ENCODE measurements at regions not wholly inside any gene's neighbourhood (a gene's known extent, or its start where the extent isn't known, plus 50 kb on each side); places are given as distances from the start of the nearest gene placed in this dataset.

- no peak for DNase-seq
Measured at GRCh38 chr6:22401932-22402331, 105.1 kb upstream of the PRL start.

DNA sequence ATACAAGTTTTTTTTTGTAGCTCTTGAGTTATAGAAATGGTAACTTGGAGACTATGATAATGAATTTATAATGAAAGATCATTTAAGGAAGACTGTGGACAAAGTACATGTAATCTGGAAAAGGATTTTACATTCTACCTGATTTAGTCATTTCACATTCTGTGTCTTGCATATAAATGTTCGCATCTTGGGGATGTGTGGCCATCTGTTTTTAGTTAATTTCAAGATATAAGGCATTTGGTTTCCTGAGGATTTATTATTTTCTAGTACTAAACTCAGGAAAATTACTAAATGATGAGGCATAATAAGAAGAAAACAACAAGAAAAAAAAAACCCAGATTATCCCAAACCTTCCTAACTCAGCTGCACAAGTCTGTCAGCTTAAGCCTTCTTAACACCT lies 112.7 kb upstream of the PRL start:
- no peak for DNase-seq

GRCh38 chr6:22411376-22412105 lies 114.7 kb upstream of the PRL start:
- no peak for DNase-seq

- DNase-seq, result no peak
Measured at GRCh38 chr6:22412994-22413393, 116.2 kb upstream of the PRL start.

GRCh38 chr6:22413681-22414311 lies 117.0 kb upstream of the PRL start:
- no peak for DNase-seq

GRCh38 chr6:22418714-22419113 lies 121.9 kb upstream of the PRL start:
- no peak for DNase-seq

DNA sequence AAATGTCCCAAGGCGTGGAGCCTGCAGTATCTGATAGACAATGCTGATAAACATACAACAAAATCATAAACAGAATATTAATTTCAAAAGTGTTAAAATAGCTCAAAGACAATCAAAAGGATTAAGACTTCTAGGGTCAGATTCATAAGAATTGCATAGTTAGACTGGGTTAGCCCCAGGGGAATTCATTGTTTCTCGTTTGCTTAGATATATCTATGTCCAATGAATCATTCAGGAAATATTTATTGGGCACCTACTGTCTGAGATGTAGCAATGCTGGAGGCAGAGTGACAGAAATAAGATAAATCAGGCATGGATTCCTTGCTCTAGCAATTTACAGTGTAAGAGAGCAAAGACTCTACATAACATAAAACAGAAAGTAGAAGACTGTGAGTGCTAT lies 124.4 kb upstream of the PRL start:
- no peak for DNase-seq

GRCh38 chr6:22424196-22424595 lies 127.4 kb upstream of the PRL start:
- DNase-seq, result no peak

DNA sequence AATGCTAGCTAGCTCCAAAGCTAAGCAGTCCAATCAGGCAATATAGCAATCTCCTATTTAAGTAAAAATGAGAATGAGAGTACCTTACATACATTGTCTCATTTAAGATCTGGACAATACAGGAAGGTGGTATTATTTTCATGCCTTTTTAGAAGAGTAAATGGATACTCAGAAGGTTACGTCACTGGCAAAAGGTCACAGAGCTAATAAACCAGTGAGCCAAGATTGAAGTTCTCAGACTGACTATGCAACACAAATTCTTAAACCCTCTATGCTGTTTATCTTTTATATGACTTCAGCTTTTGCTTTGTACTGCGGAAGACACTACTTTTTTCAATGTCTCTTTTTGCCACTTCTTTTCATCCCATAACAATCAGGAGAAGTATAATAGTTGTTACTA lies 135.2 kb upstream of the PRL start:
- DNase-seq, result no peak

DNA sequence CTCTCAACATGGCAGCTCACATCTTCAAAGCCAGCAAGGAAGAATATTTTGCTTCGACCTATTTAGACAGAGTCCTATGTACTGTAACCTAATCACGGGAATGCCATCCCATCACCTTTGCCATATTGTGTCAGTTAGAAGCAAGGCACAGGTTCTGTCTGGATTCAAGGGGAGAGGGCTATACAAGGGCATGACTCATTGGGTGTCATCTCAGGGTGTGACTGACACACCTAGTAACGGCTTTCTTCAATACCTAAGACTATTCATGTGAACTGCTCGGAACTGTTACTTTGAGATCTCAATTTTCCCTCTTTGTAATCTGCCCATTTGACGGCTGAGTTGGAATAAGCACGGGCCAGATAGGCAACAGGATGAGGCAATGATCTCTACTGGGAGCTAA lies 135.6 kb upstream of the HDGFL1 start:
- no peak for DNase-seq

GRCh38 chr6:22435151-22435550 lies 134.2 kb upstream of the HDGFL1 start:
- DNase-seq, result no peak

DNA sequence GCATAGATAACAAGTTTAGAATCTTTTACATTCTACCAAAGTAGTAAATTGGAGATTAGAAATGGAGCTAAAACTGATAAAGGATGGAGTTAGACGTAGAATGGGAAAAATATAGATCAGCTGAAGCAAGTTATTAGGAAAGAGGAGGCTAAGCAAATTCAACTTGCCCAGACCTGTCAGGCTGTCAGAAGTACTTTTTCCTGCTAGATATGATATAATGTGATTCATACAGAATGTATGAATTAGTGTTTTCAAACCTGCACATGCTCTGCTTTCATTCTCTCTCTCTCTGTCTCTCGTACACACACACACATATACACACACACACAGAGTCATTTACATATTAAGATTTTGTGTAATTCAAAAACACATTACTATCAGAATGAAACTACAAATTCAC lies 133.2 kb upstream of the HDGFL1 start:
- DNase-seq, result no peak

DNA sequence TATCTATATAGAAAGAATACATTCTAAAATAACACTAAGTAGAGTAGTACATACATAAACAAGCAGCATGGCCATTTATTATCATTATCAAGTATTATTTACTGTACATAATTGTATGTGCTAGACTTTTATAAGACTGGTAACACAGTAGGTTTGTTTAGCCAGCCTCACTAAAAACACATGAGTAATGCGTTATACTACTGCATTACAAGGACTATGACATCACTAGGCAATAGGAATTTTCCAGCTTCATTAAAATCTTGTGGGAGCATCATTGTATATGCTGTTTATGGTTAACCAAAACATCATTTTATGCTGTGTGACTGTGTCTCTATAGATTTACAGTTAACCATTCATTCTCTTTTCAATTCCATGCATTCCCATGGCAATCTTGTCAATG lies 131.7 kb upstream of the HDGFL1 start:
- no peak for DNase-seq

DNA sequence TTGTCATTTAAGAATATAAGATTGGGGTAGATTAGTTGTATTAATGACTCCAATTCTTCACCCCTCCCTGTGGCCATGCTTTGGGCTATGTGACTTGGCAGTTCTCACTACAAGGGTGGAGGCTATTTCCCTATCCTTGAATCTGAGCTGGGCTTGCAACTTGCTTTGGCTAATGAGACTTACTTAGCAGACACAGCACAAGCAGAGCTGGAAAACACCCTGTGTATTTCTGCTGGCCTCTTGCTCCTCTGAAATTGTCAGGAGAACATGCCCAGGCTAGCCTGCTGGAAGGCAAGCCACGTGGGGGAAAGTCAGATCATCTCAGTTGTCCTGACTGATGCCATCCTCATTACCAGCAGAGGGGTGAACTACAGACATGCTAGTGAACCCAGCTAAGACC lies 126.5 kb upstream of the HDGFL1 start:
- no peak for DNase-seq

GRCh38 chr6:22444330-22444729 lies 125.0 kb upstream of the HDGFL1 start:
- DNase-seq, result no peak

GRCh38 chr6:22445946-22446345 lies 123.4 kb upstream of the HDGFL1 start:
- no peak for DNase-seq

DNA sequence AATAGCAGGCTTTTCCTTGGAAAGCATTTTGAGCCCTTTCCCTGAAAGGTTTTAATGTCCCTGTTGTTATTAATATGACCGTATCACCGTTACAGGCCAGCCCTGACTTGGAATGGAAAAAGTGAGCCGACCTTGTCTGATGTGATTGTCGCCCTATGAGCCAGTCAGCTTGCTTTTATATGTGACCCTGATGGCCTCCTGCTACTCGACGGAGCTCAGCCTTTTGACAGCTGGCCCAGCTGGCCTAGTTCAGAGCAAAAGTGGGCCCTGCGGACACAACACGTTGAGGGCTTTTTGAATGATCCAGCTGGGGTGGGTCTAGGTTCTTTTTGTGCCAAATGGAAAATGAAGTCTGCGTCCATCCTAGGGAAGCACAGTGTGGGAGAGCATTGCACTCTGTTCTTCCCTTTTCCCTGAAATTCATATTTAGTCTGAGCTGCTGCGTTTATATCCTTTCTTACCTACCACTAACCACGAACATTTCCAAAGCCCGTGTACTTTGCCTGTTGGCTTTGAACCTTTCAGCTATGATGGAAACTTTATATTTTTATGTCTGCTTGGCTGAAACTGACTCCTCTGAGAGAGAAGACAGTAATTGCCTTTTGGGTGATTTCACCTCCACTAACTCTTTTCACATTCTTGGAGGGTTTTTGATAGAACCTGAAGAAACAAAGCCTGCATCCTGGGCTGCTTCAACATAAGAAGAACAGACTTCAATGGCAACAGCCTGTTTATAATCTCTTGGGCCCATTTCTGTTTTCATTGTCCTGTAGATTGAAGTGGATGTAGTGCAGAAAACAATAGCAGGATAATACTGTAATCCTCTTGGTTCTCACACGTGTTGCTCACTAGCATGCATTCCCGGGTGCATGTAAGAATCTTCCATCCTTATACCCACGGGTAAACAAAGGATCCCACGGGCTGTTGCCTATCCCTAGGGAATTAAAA lies 121.8 kb upstream of the HDGFL1 start:
- DNase-seq, result no peak

DNA sequence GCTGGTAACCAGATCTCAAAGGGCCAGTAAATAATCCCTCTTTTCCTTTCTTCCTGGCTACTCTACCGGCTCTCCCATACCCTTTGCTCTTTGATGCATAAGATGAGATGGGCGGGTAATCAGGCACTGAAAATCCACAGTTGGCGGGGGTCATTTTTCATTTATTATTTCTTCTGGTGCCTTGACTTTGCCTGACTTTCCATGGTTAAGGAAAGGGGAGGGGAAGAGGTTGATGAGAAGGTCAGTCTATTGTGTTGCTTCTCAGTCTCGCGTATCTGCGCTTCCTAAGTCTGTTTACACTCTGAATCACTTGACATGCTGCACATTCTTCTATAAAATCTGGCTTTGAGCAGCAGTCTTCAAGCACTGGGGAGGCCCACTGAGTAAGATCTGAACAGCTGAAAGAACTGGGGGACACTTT lies 121.1 kb upstream of the HDGFL1 start:
- no peak for DNase-seq

DNA sequence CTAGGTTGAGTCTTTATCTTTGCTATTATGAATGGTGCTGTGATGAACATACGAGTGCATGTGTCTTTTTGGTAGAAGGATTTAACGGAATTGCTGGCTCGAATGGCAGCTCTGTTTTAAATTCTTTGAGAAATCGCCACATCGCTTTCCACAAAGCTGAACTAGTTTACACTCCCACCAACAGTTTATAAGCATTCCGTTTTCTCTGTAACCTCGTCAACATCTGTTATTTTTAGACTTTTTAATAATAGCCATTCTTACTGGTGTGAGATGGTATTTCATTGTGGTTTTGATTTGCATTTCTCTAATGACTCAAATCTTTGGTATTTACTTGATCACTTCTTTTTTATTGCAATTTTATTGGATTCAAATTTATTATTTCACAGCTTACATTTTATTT lies 117.4 kb upstream of the HDGFL1 start:
- DNase-seq, result no peak

GRCh38 chr6:22455378-22455777 lies 114.0 kb upstream of the HDGFL1 start:
- DNase-seq, result no peak

GRCh38 chr6:22457996-22458395 lies 111.4 kb upstream of the HDGFL1 start:
- no peak for DNase-seq

DNA sequence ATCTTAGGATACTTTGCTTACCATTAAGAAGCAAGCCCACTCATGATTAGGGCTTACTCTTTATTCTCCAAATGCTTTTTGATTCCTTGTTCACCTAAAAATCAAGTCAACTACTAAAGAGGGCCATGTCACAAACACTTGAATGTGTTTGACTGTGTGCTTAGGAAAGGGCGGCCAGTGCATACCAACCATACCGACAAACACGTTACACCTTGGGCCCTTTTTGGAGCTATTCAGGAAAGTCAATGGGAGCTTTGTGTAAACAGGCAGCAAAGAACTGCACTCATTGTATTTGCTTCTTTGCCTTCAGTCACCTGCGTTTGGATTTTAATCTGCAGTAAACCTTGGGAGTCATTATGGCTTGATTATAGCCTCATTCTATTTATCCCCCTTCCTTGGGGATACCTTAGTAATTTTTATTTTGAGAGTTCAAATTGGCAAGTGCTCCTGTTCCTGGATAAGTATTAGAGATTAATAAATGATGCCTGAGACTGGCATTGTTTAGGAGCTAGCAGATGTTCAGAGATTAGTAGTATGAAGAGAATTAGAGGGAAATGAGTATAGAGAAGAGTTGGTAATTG lies 102.6 kb upstream of the HDGFL1 start:
- DNase-seq, result no peak

GRCh38 chr6:22467645-22468044 lies 101.7 kb upstream of the HDGFL1 start:
- no peak for DNase-seq
